Neuronal stem cell (in vitro differentiated cells): ENCODE measurements at regions not wholly inside any gene's neighbourhood (a gene's known extent, or its start where the extent isn't known, plus 50 kb on each side); places are given as distances from the start of the nearest gene placed in this dataset.

ENCODE experiments used
- DNase-seq: peaks from one replicate; pipeline ENCODE4 v3.0.0-alpha.2; 2013; ENCODE audit warnings: low spot score
- H2AFZ ChIP-seq: one replicate; pipeline ENCODE4 v1.6.1; 2013; ENCODE audit warnings: mild to moderate bottlenecking, low read length, inconsistent platforms
- H2AK5ac ChIP-seq: 2 replicates; pipeline ENCODE4 v1.6.1; 2013; ENCODE audit warnings: low read depth, mild to moderate bottlenecking, inconsistent platforms, low read length, moderate library complexity, mixed read lengths
- H2BK120ac ChIP-seq: 2 replicates; pipeline ENCODE4 v1.6.1; 2013; ENCODE audit warnings: low read depth, mild to moderate bottlenecking, inconsistent platforms, low read length, moderate library complexity, mixed read lengths
- H2BK12ac ChIP-seq: one replicate; pipeline ENCODE4 v1.6.1; 2013; ENCODE audit warnings: low read length, inconsistent platforms
- H2BK15ac ChIP-seq: 2 replicates; pipeline ENCODE4 v1.6.1; 2013; ENCODE audit warnings: mild to moderate bottlenecking, low read length, inconsistent platforms, mixed read lengths
- H2BK5ac ChIP-seq: one replicate; pipeline ENCODE4 v1.6.1; 2013; ENCODE audit warnings: inconsistent platforms, mild to moderate bottlenecking, low read length, moderate library complexity
- H3K14ac ChIP-seq: one replicate; pipeline ENCODE4 v1.6.1; 2013; ENCODE audit warnings: low read length, inconsistent platforms
- H3K18ac ChIP-seq: 2 replicates; pipeline ENCODE4 v1.6.1; 2013; ENCODE audit warnings: low read length, inconsistent platforms
- H3K23ac ChIP-seq: 2 replicates; pipeline ENCODE4 v1.6.1; 2013; ENCODE audit warnings: low read depth, mild to moderate bottlenecking, mixed read lengths, low read length, inconsistent platforms; ENCODE audit not compliant: poor library complexity
- H3K27ac ChIP-seq: replicated peaks from 3 replicates; pipeline ENCODE4 v1.5.1; 2013; ENCODE audit warnings: low read length, inconsistent platforms
- H3K27me3 ChIP-seq, 3 experiments: 2 replicates each; pipeline ENCODE4 v1.6.1; 2013; ENCODE audit warnings: low read length in 3 of 3, mild to moderate bottlenecking in 2 of 3, inconsistent platforms in 1 of 3, low read depth in 1 of 3, mixed read lengths in 1 of 3, moderate library complexity in 1 of 3; ENCODE audit not compliant: control insufficient read depth in 3 of 3, insufficient read depth in 3 of 3
- H3K36me3 ChIP-seq, 2 donors: replicated peaks in 1 of 2; 2 replicates each; pipeline ENCODE4 v1.6.1; 2013; ENCODE audit warnings: low read length in 2 of 2; ENCODE audit not compliant: control insufficient read depth in 2 of 2, insufficient read depth in 2 of 2
- H3K4ac ChIP-seq: 2 replicates; pipeline ENCODE4 v1.6.1; 2013; ENCODE audit warnings: inconsistent platforms, mild to moderate bottlenecking, low read length, moderate library complexity
- H3K4me1 ChIP-seq, 2 donors: 1 replicate in 1 of 2; 2 replicates in 1 of 2; pipeline ENCODE4 v1.6.1; 2013; ENCODE audit warnings: low read length in 2 of 2, low read depth in 1 of 2; ENCODE audit not compliant: control insufficient read depth in 2 of 2, insufficient read depth in 1 of 2
- H3K4me2 ChIP-seq: one replicate; pipeline ENCODE4 v1.6.1; 2013; ENCODE audit warnings: mild to moderate bottlenecking, low read length, inconsistent platforms; ENCODE audit not compliant: insufficient read depth, poor library complexity, severe bottlenecking
- H3K4me3 ChIP-seq, 2 donors: 2 replicates each; pipeline ENCODE4 v1.5.1; 2013; ENCODE audit warnings: low read length in 2 of 2, mild to moderate bottlenecking in 2 of 2, inconsistent platforms in 1 of 2, moderate library complexity in 1 of 2
- H3K79me1 ChIP-seq: one replicate; pipeline ENCODE4 v1.6.1; 2013; ENCODE audit warnings: low read depth, mild to moderate bottlenecking, inconsistent platforms, low read length, moderate library complexity
- H3K9ac ChIP-seq: one replicate; pipeline ENCODE4 v1.6.1; 2013; ENCODE audit warnings: mild to moderate bottlenecking, low read depth, low read length, inconsistent platforms; ENCODE audit not compliant: poor library complexity
- H3K9me3 ChIP-seq, 2 donors: replicated peaks in 1 of 2; 2 replicates each; pipeline versions ENCODE3 to v1.6.1; 2013; ENCODE audit warnings: low read length in 2 of 2, mild to moderate bottlenecking in 2 of 2, inconsistent platforms in 1 of 2, low read depth in 1 of 2, mixed read lengths in 1 of 2, moderate library complexity in 1 of 2; ENCODE audit not compliant: control insufficient read depth in 2 of 2, insufficient read depth in 1 of 2
- H4K8ac ChIP-seq: one replicate; pipeline ENCODE4 v1.6.1; 2013; ENCODE audit warnings: low read depth, mild to moderate bottlenecking, inconsistent platforms, low read length, moderate library complexity
- H4K91ac ChIP-seq: one replicate; pipeline ENCODE4 v1.6.1; 2013; ENCODE audit warnings: low read length, low read depth, mild to moderate bottlenecking, inconsistent platforms; ENCODE audit not compliant: poor library complexity
- WGBS, 2 donors: extraction: QIAGEN DNeasy Blood & Tissue Kit; methylation state at CpG; one replicate each; pipeline ENCODE4 v1.1.7; 2013; ENCODE audit warnings: missing lambda C conversion rate in 2 of 2, mixed read lengths in 1 of 2; ENCODE audit not compliant: insufficient read length in 2 of 2, insufficient replicate concordance in 1 of 2; ENCODE audit errors: extremely low coverage in 2 of 2; 5-methylcytosine and 5-hydroxymethylcytosine counted together

GRCh38 chr5:96087939-96088338 lies 126.3 kb upstream of the ELL2 start:
- H3K27me3 ChIP-seq: peaks cover 0 to 3% (median 0%) of the 10 kb centered on the region in 3 experiments
- H3K14ac ChIP-seq: no peak overlapping the region
- no peak overlapping the region for H2BK5ac ChIP-seq
- DNase-seq: no peak
- H3K79me1 ChIP-seq: no peaks in the 10 kb centered on the region
- H3K4me3 ChIP-seq: no peak overlapping the region
- H2AK5ac ChIP-seq: no peak overlapping the region
- no peak overlapping the region for H4K8ac ChIP-seq
- no CpG with 5 or more reads among the region's 3 CpGs for WGBS, 2 donors
- no peak overlapping the region for H2BK120ac ChIP-seq
- H3K9ac ChIP-seq: no peak overlapping the region
- H3K4me2 ChIP-seq: no peak overlapping the region
- H3K4ac ChIP-seq: no peak overlapping the region
- H3K4me1 ChIP-seq: peaks cover 0 to 4% of the 10 kb centered on the region in 2 donors
- H3K36me3 ChIP-seq: no peaks in the 10 kb centered on the region
- no peaks in the 10 kb centered on the region for H3K9me3 ChIP-seq
- no peak overlapping the region for H3K27ac ChIP-seq
- no peak overlapping the region for H2AFZ ChIP-seq
- no peak overlapping the region for H2BK15ac ChIP-seq
- no peak overlapping the region for H2BK12ac ChIP-seq
- H3K23ac ChIP-seq: no peak overlapping the region
- H3K18ac ChIP-seq: no peak overlapping the region
- no peak overlapping the region for H4K91ac ChIP-seq

- Histone ChIP-seq H2AFZ (no peak overlapping the region), H3K9me3 (no peaks in the 10 kb centered on the region), H3K4me2 (no peak overlapping the region), H4K91ac (no peak overlapping the region), H3K18ac (no peak overlapping the region), H3K79me1 (no peaks in the 10 kb centered on the region), H3K23ac (no peak overlapping the region), H3K4ac (no peak overlapping the region), H3K14ac (no peak overlapping the region), H3K36me3 (no peaks in the 10 kb centered on the region), H4K8ac (no peak overlapping the region), H2AK5ac (no peak overlapping the region), H2BK120ac (no peak overlapping the region), H2BK15ac (no peak overlapping the region), H3K4me3 (no peak overlapping the region), H3K27me3 (peaks cover 0 to under 1% (median 0%) of the 10 kb centered on the region in 3 experiments), H2BK5ac (no peak overlapping the region), H2BK12ac (no peak overlapping the region), H3K4me1 (peaks cover 0 to 4% of the 10 kb centered on the region in 2 donors), H3K27ac (no peak overlapping the region), H3K9ac (no peak overlapping the region)
- DNase-seq: no peak
- no CpG with 5 or more reads among the region's 2 CpGs for WGBS, 2 donors
Observed at GRCh38 chr5:96084874-96085506, 123.3 kb upstream of the ELL2 start.

GRCh38 chr5:96083361-96083881 lies 121.8 kb upstream of the ELL2 start:
- H3K4ac ChIP-seq: no peak overlapping the region
- H4K8ac ChIP-seq: no peak overlapping the region
- H2AFZ ChIP-seq: no peak overlapping the region
- no peak overlapping the region for H2AK5ac ChIP-seq
- H3K79me1 ChIP-seq: no peaks in the 10 kb centered on the region
- H3K14ac ChIP-seq: no peak overlapping the region
- H2BK15ac ChIP-seq: no peak overlapping the region
- no peak overlapping the region for H3K9ac ChIP-seq
- H3K27me3 ChIP-seq: no peaks in the 10 kb centered on the region
- H3K9me3 ChIP-seq: no peaks in the 10 kb centered on the region
- H3K18ac ChIP-seq: no peak overlapping the region
- no peak overlapping the region for H4K91ac ChIP-seq
- no peaks in the 10 kb centered on the region for H3K4me1 ChIP-seq
- H3K4me2 ChIP-seq: no peak overlapping the region
- H3K23ac ChIP-seq: no peak overlapping the region
- no peaks in the 10 kb centered on the region for H3K36me3 ChIP-seq
- H3K4me3 ChIP-seq: no peak overlapping the region
- no peak overlapping the region for H2BK12ac ChIP-seq
- H3K27ac ChIP-seq: no peak overlapping the region
- DNase-seq: no peak
- H2BK120ac ChIP-seq: no peak overlapping the region
- WGBS, 2 donors: no CpG with 5 or more reads among the region's 4 CpGs
- no peak overlapping the region for H2BK5ac ChIP-seq

- H3K27me3 ChIP-seq: no peaks in the 10 kb centered on the region
- no peaks in the 10 kb centered on the region for H3K36me3 ChIP-seq
- H3K18ac ChIP-seq: no peak overlapping the region
- no peak overlapping the region for H2AFZ ChIP-seq
- H3K23ac ChIP-seq: no peak overlapping the region
- no peak overlapping the region for H3K9ac ChIP-seq
- H2BK120ac ChIP-seq: no peak overlapping the region
- no peak for DNase-seq
- H3K14ac ChIP-seq: no peak overlapping the region
- H2BK12ac ChIP-seq: no peak overlapping the region
- H2BK15ac ChIP-seq: no peak overlapping the region
- H4K8ac ChIP-seq: no peak overlapping the region
- no peak overlapping the region for H3K4me3 ChIP-seq
- no peak overlapping the region for H2AK5ac ChIP-seq
- no peaks in the 10 kb centered on the region for H3K79me1 ChIP-seq
- H3K4me2 ChIP-seq: no peak overlapping the region
- no peaks in the 10 kb centered on the region for H3K4me1 ChIP-seq
- H2BK5ac ChIP-seq: no peak overlapping the region
- H3K27ac ChIP-seq: no peak overlapping the region
- no peaks in the 10 kb centered on the region for H3K9me3 ChIP-seq
- no peak overlapping the region for H3K4ac ChIP-seq
- WGBS, 2 donors: no CpG with 5 or more reads among the region's 2 CpGs
- H4K91ac ChIP-seq: no peak overlapping the region
Observed at GRCh38 chr5:96081276-96081858, 119.7 kb upstream of the ELL2 start.
